Dedifferentiated amniotic fluid mesenchymal stem cell (primary cell): ENCODE measurements at regions not wholly inside any gene's neighbourhood (a gene's known extent, or its start where the extent isn't known, plus 50 kb on each side); places are given as distances from the start of the nearest gene placed in this dataset.

Source experiments
- DNase-seq: peaks from one replicate; pipeline ENCODE4 v3.0.0-alpha.2; 2016; ENCODE audit errors: extremely low spot score

GRCh38 chr13:99436686-99437416, 64.4 kb upstream of the TM9SF2 start:
- DNase-seq, result peak; percentile 78

DNA sequence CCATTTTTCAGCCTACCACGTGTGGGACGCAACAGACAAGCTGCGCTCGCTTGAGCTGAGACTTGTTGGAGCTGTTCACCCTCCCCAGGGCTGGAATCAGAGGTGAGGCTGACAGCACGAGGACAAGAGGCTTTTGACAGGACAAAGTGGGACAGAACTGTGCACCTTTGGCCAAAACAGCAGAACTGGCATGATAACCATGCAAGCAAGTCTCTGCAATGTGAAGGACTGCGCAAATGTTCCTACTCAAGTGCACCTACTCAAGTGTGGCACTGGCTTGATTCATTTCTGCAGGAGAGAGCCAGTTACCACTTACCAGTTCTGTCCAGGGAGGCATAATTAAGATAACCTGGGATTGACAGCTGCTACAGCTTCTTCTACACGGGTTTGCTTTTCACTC, 62.2 kb upstream of the TM9SF2 start:
- no peak for DNase-seq

- DNase-seq, result no peak
These were observed 61.2 kb upstream of the TM9SF2 start for GRCh38 chr13:99439850-99440604.

- DNase-seq, result peak; percentile 43
These were observed 58.9 kb upstream of the TM9SF2 start for GRCh38 chr13:99442273-99442895.

DNA sequence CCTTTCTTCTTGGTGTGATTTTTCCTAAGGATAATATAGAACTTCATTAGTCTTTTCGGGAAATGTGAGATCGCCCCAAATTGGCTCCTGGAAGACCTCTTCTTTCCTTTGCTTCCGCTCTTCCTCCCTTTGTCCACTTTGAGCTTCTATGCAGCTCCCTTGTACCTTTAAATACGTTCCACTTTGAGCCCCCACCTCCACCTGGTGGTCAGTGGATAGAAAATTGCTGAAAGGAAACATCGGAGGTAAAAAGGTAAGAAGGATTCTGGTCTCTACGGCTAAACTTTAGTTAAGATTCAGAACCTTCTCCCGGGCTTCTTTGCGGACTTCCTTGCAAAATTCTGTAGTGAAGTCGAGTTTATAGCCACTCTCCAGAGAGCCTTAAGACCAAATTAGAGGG, 55.0 kb upstream of the TM9SF2 start:
- no peak for DNase-seq

DNA sequence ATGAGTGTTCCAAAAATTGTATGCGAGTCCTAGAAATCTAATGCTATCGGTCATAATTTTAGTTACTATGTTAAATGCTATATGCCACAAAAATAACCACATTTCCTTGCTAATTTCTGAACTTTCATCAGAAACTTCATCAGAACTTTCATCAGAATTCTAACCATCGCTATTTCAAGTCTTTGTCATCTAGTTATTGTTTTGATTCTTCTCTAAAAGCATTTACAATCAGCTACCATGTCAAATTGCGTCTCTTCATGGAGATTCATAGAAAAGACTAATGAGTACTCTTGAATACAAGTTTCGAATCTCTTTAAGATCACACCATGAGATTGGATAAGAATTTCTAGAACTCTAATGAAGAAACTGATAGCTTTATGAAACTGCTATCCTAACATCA, 52.7 kb upstream of the TM9SF2 start:
- DNase-seq, result no peak

GRCh38 chr13:99450416-99450815, 50.9 kb upstream of the TM9SF2 start:
- DNase-seq, result no peak
